ENCODE measurements at regions not wholly inside any gene's neighbourhood (a gene's known extent, or its start where the extent isn't known, plus 50 kb on each side); places are given as distances from the start of the nearest gene placed in this dataset.

GRCh38 chr5:166529200-166529599, 1762.2 kb upstream of the WWC1 start:
- no peaks in the 10 kb centered on the region for H3K4me1 ChIP-seq
- TF ChIP-seq EP300 (IDR thresholded peaks at IDR 0.05; ENCODE audit: low read depth) (no peak), POLR2A (IDR thresholded peaks at IDR 0.05) (no peak), POLR2AphosphoS5 (IDR thresholded peaks at IDR 0.05) (no peak)
- TF ChIP-seq, protein P1, sequence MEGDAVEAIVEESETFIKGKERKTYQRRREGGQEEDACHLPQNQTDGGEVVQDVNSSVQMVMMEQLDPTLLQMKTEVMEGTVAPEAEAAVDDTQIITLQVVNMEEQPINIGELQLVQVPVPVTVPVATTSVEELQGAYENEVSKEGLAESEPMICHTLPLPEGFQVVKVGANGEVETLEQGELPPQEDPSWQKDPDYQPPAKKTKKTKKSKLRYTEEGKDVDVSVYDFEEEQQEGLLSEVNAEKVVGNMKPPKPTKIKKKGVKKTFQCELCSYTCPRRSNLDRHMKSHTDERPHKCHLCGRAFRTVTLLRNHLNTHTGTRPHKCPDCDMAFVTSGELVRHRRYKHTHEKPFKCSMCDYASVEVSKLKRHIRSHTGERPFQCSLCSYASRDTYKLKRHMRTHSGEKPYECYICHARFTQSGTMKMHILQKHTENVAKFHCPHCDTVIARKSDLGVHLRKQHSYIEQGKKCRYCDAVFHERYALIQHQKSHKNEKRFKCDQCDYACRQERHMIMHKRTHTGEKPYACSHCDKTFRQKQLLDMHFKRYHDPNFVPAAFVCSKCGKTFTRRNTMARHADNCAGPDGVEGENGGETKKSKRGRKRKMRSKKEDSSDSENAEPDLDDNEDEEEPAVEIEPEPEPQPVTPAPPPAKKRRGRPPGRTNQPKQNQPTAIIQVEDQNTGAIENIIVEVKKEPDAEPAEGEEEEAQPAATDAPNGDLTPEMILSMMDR (IDR thresholded peaks at IDR 0.05), result no peak
- H3K27ac ChIP-seq, result no peak overlapping the region
- intact Hi-C loops (cut with DNase I; ENCODE audit: low total_unique reads), result no loop called here
- H3K36me3 ChIP-seq, result no peaks in the 10 kb centered on the region
- no peak for DNase-seq
- in situ Hi-C loops (cut with MboI; ENCODE audit: low pct_ligation_motif_present in 1 of 4, low pct_unique_long_range_greater_than_20kb in 1 of 4, low sequenced_read_pairs in 3 of 4), result no loop called here
- H3K9me3 ChIP-seq, result no peaks in the 10 kb centered on the region
- 36 to 37% methylated on average over 2 of the region's 2 CpGs for WGBS, 2 donors (ENCODE audit: low coverage in 1 of 2)
- H3K4me3 ChIP-seq, result no peak overlapping the region
- H3K27me3 ChIP-seq, result no peaks in the 10 kb centered on the region

- Histone ChIP-seq H3K4me3 (no peak overlapping the region), H3K9me3 (no peaks in the 10 kb centered on the region), H3K27ac (no peak overlapping the region), H3K36me3 (no peaks in the 10 kb centered on the region), H3K4me1 (no peaks in the 10 kb centered on the region), H3K27me3 (no peaks in the 10 kb centered on the region)
- in situ Hi-C loops (cut with MboI; ENCODE audit: low pct_ligation_motif_present in 1 of 4, low pct_unique_long_range_greater_than_20kb in 1 of 4, low sequenced_read_pairs in 3 of 4) (no loop called here), intact Hi-C loops (cut with DNase I; ENCODE audit: low total_unique reads) (no loop called here)
- 64 to 69% methylated on average over 5 of the region's 5 CpGs for WGBS, 2 donors (ENCODE audit: low coverage in 1 of 2)
- no peak for TF ChIP-seq EP300 (IDR thresholded peaks at IDR 0.05; ENCODE audit: low read depth)
- no peak for TF ChIP-seq POLR2A (IDR thresholded peaks at IDR 0.05)
- TF ChIP-seq, protein P1 (IDR thresholded peaks at IDR 0.05), result no peak
- TF ChIP-seq POLR2AphosphoS5 (IDR thresholded peaks at IDR 0.05), result no peak
- DNase-seq, result no peak
Measured at GRCh38 chr5:166532456-166533220, 1758.8 kb upstream of the WWC1 start.

GRCh38 chr5:166535641-166536040, 1755.8 kb upstream of the WWC1 start:
- WGBS, 2 donors (ENCODE audit: low coverage in 1 of 2), result 31% methylated on average over 3 of the region's 3 CpGs; no CpG with 5 or more reads in 1 of the 2 donors
- no peaks in the 10 kb centered on the region for H3K27me3 ChIP-seq
- in situ Hi-C loops (cut with MboI; ENCODE audit: low pct_ligation_motif_present in 1 of 4, low pct_unique_long_range_greater_than_20kb in 1 of 4, low sequenced_read_pairs in 3 of 4), result no loop called here
- TF ChIP-seq EP300 (IDR thresholded peaks at IDR 0.05; ENCODE audit: low read depth), result no peak
- TF ChIP-seq, protein P1 (IDR thresholded peaks at IDR 0.05), result no peak
- no peak for TF ChIP-seq POLR2AphosphoS5 (IDR thresholded peaks at IDR 0.05)
- TF ChIP-seq POLR2A (IDR thresholded peaks at IDR 0.05), result no peak
- no peak overlapping the region for H3K27ac ChIP-seq
- intact Hi-C loops (cut with DNase I; ENCODE audit: low total_unique reads), result no loop called here
- DNase-seq, result no peak
- H3K4me3 ChIP-seq, result no peak overlapping the region
- H3K9me3 ChIP-seq, result no peaks in the 10 kb centered on the region
- no peaks in the 10 kb centered on the region for H3K36me3 ChIP-seq
- H3K4me1 ChIP-seq, result no peaks in the 10 kb centered on the region

GRCh38 chr5:166540156-166540555, 1751.3 kb upstream of the WWC1 start:
- intact Hi-C loops (cut with DNase I; ENCODE audit: low total_unique reads) (no loop called here), in situ Hi-C loops (cut with MboI; ENCODE audit: low pct_ligation_motif_present in 1 of 4, low pct_unique_long_range_greater_than_20kb in 1 of 4, low sequenced_read_pairs in 3 of 4) (no loop called here)
- no peaks in the 10 kb centered on the region for H3K4me1 ChIP-seq
- 66% methylated on average over 2 of the region's 2 CpGs; no CpG with 5 or more reads in 1 of the 2 donors for WGBS, 2 donors (ENCODE audit: low coverage in 1 of 2)
- DNase-seq, result no peak
- no peak overlapping the region for H3K4me3 ChIP-seq
- no peak overlapping the region for H3K27ac ChIP-seq
- no peaks in the 10 kb centered on the region for H3K27me3 ChIP-seq
- TF ChIP-seq POLR2AphosphoS5 (IDR thresholded peaks at IDR 0.05) (no peak), POLR2A (IDR thresholded peaks at IDR 0.05) (no peak), EP300 (IDR thresholded peaks at IDR 0.05; ENCODE audit: low read depth) (no peak)
- TF ChIP-seq, protein P1 (IDR thresholded peaks at IDR 0.05), result no peak
- no peaks in the 10 kb centered on the region for H3K36me3 ChIP-seq
- no peaks in the 10 kb centered on the region for H3K9me3 ChIP-seq

Measured in transverse colon (tissue), 4 donors.